ENCODE measurements at regions not wholly inside any gene's neighbourhood (a gene's known extent, or its start where the extent isn't known, plus 50 kb on each side); places are given as distances from the start of the nearest gene placed in this dataset.

GRCh38 chr9:105833271-105833975, 139.1 kb downstream of the TMEM38B start:
- H3K4me1 ChIP-seq (ENCODE audit: control insufficient read depth, extremely low read depth, insufficient read depth, low read length) = no peaks in the 10 kb centered on the region
- H3K27me3 ChIP-seq (ENCODE audit: control insufficient read depth in 2 of 2, insufficient read depth in 2 of 2, low read length in 2 of 2) = no peaks in the 10 kb centered on the region
- H3K4me3 ChIP-seq (replicated peaks in 1 of 3; ENCODE audit: insufficient read depth in 1 of 3, low read depth in 1 of 3, low read length in 3 of 3) = no peak overlapping the region
- H3K9ac ChIP-seq (replicated peaks; ENCODE audit: extremely low read depth, insufficient read depth, low read length) = no peak overlapping the region
- TF ChIP-seq JUN (IDR thresholded peaks at IDR 0.05; ENCODE audit: borderline replicate concordance, insufficient read depth, insufficient read length, low read depth) (no peak), EZH2 (IDR thresholded peaks at IDR 0.05; ENCODE audit: borderline replicate concordance, low read depth, low read length, severe bottlenecking) (no peak), POLR2A (IDR thresholded peaks at IDR 0.05; ENCODE audit: low read depth, low read length) (no peak), MAX (IDR thresholded peaks at IDR 0.05; ENCODE audit: insufficient read depth, insufficient read length) (no peak), POLR2AphosphoS5 (IDR thresholded peaks at IDR 0.05; ENCODE audit: insufficient read depth, low read depth, low read length) (no peak), MYC (IDR thresholded peaks at IDR 0.05; ENCODE audit: low read depth, low read length) (no peak), GATA2 (IDR thresholded peaks at IDR 0.05; ENCODE audit: insufficient read depth, insufficient read length, low read depth, low read length) (no peak), CTCF (IDR thresholded peaks at IDR 0.05; ENCODE audit: extremely low read depth in 1 of 2, insufficient read depth in 1 of 2, low read depth in 1 of 2, low read length in 2 of 2) (no peak), FOS (IDR thresholded peaks at IDR 0.05; ENCODE audit: borderline replicate concordance, insufficient read depth, low read length) (no peak)
- intact Hi-C loops (cut with micrococcal nuclease) (no loop called here), dilution Hi-C loops (cut with MboI; ENCODE audit: extremely low pct_ligation_motif_present, low sequenced_read_pairs) (no loop called here)
- no peaks in the 10 kb centered on the region for H4K20me1 ChIP-seq (replicated peaks; ENCODE audit: control insufficient read depth, extremely low read depth, insufficient read depth, low read length)
- no peak for DNase-seq (ENCODE audit: low read depth, low spot score)
- no TSS peak for BruUV-seq (replicated peaks)
- FAIRE-seq = no peak
- H3K9me1 ChIP-seq (replicated peaks; ENCODE audit: control insufficient read depth, extremely low read depth, insufficient read depth, low read length) = no peaks in the 10 kb centered on the region
- H3K9me3 ChIP-seq (replicated peaks; ENCODE audit: control insufficient read depth, insufficient read depth, low read length) = no peaks in the 10 kb centered on the region
- H3K79me2 ChIP-seq (ENCODE audit: control insufficient read depth, insufficient read depth, low read length) = no peaks in the 10 kb centered on the region
- POLR2A ChIA-PET = no interaction called here
- H2AFZ ChIP-seq (ENCODE audit: low read depth, low read length) = no peak overlapping the region
- no peak overlapping the region for H3K27ac ChIP-seq (ENCODE audit: insufficient read depth, low read depth, low read length)
- no peak overlapping the region for H3K4me2 ChIP-seq (ENCODE audit: insufficient read depth, low read length)
- CTCF ChIA-PET = no interaction called here
- H3K36me3 ChIP-seq (ENCODE audit: control insufficient read depth in 2 of 2, extremely low read depth in 1 of 2, insufficient read depth in 2 of 2, low read length in 2 of 2) = no peaks in the 10 kb centered on the region
